Neuronal stem cell (in vitro differentiated cells): ENCODE measurements at regions not wholly inside any gene's neighbourhood (a gene's known extent, or its start where the extent isn't known, plus 50 kb on each side); places are given as distances from the start of the nearest gene placed in this dataset.

Experiments used
- DNase-seq: peaks from one replicate; pipeline ENCODE4 v3.0.0-alpha.2; 2013; ENCODE audit warnings: low spot score
- H2AFZ ChIP-seq: one replicate; pipeline ENCODE4 v1.6.1; 2013; ENCODE audit warnings: mild to moderate bottlenecking, low read length, inconsistent platforms
- H2AK5ac ChIP-seq: 2 replicates; pipeline ENCODE4 v1.6.1; 2013; ENCODE audit warnings: low read depth, mild to moderate bottlenecking, inconsistent platforms, low read length, moderate library complexity, mixed read lengths
- H2BK120ac ChIP-seq: 2 replicates; pipeline ENCODE4 v1.6.1; 2013; ENCODE audit warnings: low read depth, mild to moderate bottlenecking, inconsistent platforms, low read length, moderate library complexity, mixed read lengths
- H2BK12ac ChIP-seq: one replicate; pipeline ENCODE4 v1.6.1; 2013; ENCODE audit warnings: low read length, inconsistent platforms
- H2BK15ac ChIP-seq: 2 replicates; pipeline ENCODE4 v1.6.1; 2013; ENCODE audit warnings: mild to moderate bottlenecking, low read length, inconsistent platforms, mixed read lengths
- H2BK5ac ChIP-seq: one replicate; pipeline ENCODE4 v1.6.1; 2013; ENCODE audit warnings: inconsistent platforms, mild to moderate bottlenecking, low read length, moderate library complexity
- H3K14ac ChIP-seq: one replicate; pipeline ENCODE4 v1.6.1; 2013; ENCODE audit warnings: low read length, inconsistent platforms
- H3K18ac ChIP-seq: 2 replicates; pipeline ENCODE4 v1.6.1; 2013; ENCODE audit warnings: low read length, inconsistent platforms
- H3K23ac ChIP-seq: 2 replicates; pipeline ENCODE4 v1.6.1; 2013; ENCODE audit warnings: low read depth, mild to moderate bottlenecking, mixed read lengths, low read length, inconsistent platforms; ENCODE audit not compliant: poor library complexity
- H3K27ac ChIP-seq: replicated peaks from 3 replicates; pipeline ENCODE4 v1.5.1; 2013; ENCODE audit warnings: low read length, inconsistent platforms
- H3K27me3 ChIP-seq, 3 experiments: 2 replicates each; pipeline ENCODE4 v1.6.1; 2013; ENCODE audit warnings: low read length in 3 of 3, mild to moderate bottlenecking in 2 of 3, inconsistent platforms in 1 of 3, low read depth in 1 of 3, mixed read lengths in 1 of 3, moderate library complexity in 1 of 3; ENCODE audit not compliant: control insufficient read depth in 3 of 3, insufficient read depth in 3 of 3
- H3K36me3 ChIP-seq, 2 donors: replicated peaks in 1 of 2; 2 replicates each; pipeline ENCODE4 v1.6.1; 2013; ENCODE audit warnings: low read length in 2 of 2; ENCODE audit not compliant: control insufficient read depth in 2 of 2, insufficient read depth in 2 of 2
- H3K4ac ChIP-seq: 2 replicates; pipeline ENCODE4 v1.6.1; 2013; ENCODE audit warnings: inconsistent platforms, mild to moderate bottlenecking, low read length, moderate library complexity
- H3K4me1 ChIP-seq, 2 donors: 1 replicate in 1 of 2; 2 replicates in 1 of 2; pipeline ENCODE4 v1.6.1; 2013; ENCODE audit warnings: low read length in 2 of 2, low read depth in 1 of 2; ENCODE audit not compliant: control insufficient read depth in 2 of 2, insufficient read depth in 1 of 2
- H3K4me2 ChIP-seq: one replicate; pipeline ENCODE4 v1.6.1; 2013; ENCODE audit warnings: mild to moderate bottlenecking, low read length, inconsistent platforms; ENCODE audit not compliant: insufficient read depth, poor library complexity, severe bottlenecking
- H3K4me3 ChIP-seq, 2 donors: 2 replicates each; pipeline ENCODE4 v1.5.1; 2013; ENCODE audit warnings: low read length in 2 of 2, mild to moderate bottlenecking in 2 of 2, inconsistent platforms in 1 of 2, moderate library complexity in 1 of 2
- H3K79me1 ChIP-seq: one replicate; pipeline ENCODE4 v1.6.1; 2013; ENCODE audit warnings: low read depth, mild to moderate bottlenecking, inconsistent platforms, low read length, moderate library complexity
- H3K9ac ChIP-seq: one replicate; pipeline ENCODE4 v1.6.1; 2013; ENCODE audit warnings: mild to moderate bottlenecking, low read depth, low read length, inconsistent platforms; ENCODE audit not compliant: poor library complexity
- H3K9me3 ChIP-seq, 2 donors: replicated peaks in 1 of 2; 2 replicates each; pipeline versions ENCODE3 to v1.6.1; 2013; ENCODE audit warnings: low read length in 2 of 2, mild to moderate bottlenecking in 2 of 2, inconsistent platforms in 1 of 2, low read depth in 1 of 2, mixed read lengths in 1 of 2, moderate library complexity in 1 of 2; ENCODE audit not compliant: control insufficient read depth in 2 of 2, insufficient read depth in 1 of 2
- H4K8ac ChIP-seq: one replicate; pipeline ENCODE4 v1.6.1; 2013; ENCODE audit warnings: low read depth, mild to moderate bottlenecking, inconsistent platforms, low read length, moderate library complexity
- H4K91ac ChIP-seq: one replicate; pipeline ENCODE4 v1.6.1; 2013; ENCODE audit warnings: low read length, low read depth, mild to moderate bottlenecking, inconsistent platforms; ENCODE audit not compliant: poor library complexity
- WGBS, 2 donors: extraction: QIAGEN DNeasy Blood & Tissue Kit; methylation state at CpG; one replicate each; pipeline ENCODE4 v1.1.7; 2013; ENCODE audit warnings: missing lambda C conversion rate in 2 of 2, mixed read lengths in 1 of 2; ENCODE audit not compliant: insufficient read length in 2 of 2, insufficient replicate concordance in 1 of 2; ENCODE audit errors: extremely low coverage in 2 of 2; 5-methylcytosine and 5-hydroxymethylcytosine counted together

DNA sequence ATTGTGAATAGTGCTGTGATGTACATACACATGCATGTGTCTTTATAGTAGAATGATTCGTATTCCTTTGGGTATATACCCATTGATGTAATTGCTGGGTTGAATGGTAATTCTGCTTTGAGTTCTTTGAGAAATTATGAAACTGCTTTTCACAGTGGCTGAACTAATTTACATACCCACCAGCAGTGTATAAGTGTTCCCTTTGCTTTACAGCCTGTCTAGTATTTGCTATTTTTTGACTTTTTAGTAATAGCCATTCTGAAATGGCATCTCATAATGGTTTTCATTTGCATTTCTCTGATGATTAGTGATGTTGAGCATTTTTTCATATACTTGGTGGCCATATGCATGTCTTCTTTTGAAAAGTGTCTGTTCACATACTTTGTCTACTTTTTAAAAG, 54.5 kb upstream of the FAM78B start:
- no CpG with 5 or more reads among the region's 1 CpG for WGBS, 2 donors
- H2AK5ac ChIP-seq = no peak overlapping the region
- no peaks in the 10 kb centered on the region for H3K36me3 ChIP-seq
- H2BK15ac ChIP-seq = no peak overlapping the region
- H3K27me3 ChIP-seq = no peaks in the 10 kb centered on the region
- no peak overlapping the region for H3K27ac ChIP-seq
- H2AFZ ChIP-seq = no peak overlapping the region
- no peak overlapping the region for H3K18ac ChIP-seq
- H3K4ac ChIP-seq = no peak overlapping the region
- no peaks in the 10 kb centered on the region for H3K9me3 ChIP-seq
- no peak overlapping the region for H3K4me2 ChIP-seq
- H3K14ac ChIP-seq = no peak overlapping the region
- no peak overlapping the region for H2BK5ac ChIP-seq
- H4K8ac ChIP-seq = no peak overlapping the region
- no peaks in the 10 kb centered on the region for H3K79me1 ChIP-seq
- no peak for DNase-seq
- no peak overlapping the region for H2BK120ac ChIP-seq
- H3K4me3 ChIP-seq = no peak overlapping the region
- no peak overlapping the region for H3K23ac ChIP-seq
- no peaks in the 10 kb centered on the region for H3K4me1 ChIP-seq
- no peak overlapping the region for H2BK12ac ChIP-seq
- no peak overlapping the region for H4K91ac ChIP-seq
- no peak overlapping the region for H3K9ac ChIP-seq

DNA sequence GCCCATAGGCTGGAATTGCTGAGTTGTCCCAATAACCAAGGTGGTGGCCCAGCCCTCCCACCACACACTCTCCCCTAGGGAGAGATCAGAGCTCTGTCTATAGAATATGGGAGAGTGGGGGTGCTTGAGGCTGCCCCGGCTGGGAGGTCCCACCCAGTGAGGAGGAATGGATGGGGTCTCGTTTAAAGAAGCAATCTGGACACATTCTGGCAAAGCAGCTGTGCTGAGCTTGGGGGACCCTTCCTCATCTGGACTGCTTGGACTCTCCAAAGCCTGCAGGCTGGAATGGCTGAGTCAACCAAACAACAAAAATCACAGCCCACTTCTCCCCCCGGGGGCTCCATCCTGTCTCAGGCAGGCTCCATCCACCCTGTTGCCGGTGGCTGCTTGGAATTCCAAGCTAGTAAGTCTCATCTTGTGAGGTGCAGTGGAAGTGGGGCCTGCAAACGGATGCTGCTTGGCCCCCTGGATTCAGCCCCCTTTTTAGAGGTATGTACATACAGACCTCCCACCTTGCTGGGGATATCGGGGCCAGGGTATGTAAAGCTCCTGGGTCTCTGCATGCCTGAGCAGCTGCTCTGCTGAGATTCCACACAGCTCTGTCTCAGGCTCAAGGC, 67.1 kb upstream of the FAM78B start:
- DNase-seq = no peak

DNA sequence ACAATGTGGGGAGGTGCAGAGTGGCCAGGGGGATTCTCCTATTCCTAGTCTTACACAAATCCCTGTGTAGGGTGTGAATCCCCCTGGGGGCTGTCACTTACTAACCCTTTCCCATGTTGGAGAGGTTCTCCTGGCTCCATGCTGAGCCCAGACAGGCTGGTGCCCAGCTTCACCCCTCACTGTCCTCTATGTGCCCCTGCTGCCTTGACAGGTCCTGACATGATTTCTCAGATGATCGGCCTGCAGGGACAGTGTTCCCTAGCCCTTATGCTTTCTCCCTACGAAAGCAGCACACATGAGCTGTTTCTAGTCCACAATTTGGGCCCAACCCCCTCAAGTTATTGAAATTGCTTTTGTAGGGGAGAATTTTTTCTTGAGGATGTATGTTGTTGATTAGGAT, 68.9 kb upstream of the FAM78B start:
- Histone ChIP-seq H2AFZ (no peak overlapping the region), H2BK15ac (no peak overlapping the region), H3K36me3 (no peaks in the 10 kb centered on the region), H3K4me3 (no peak overlapping the region), H3K27me3 (no peaks in the 10 kb centered on the region), H3K27ac (no peak overlapping the region), H3K9ac (no peak overlapping the region), H4K8ac (no peak overlapping the region), H3K79me1 (no peaks in the 10 kb centered on the region), H2BK120ac (no peak overlapping the region), H3K18ac (no peak overlapping the region), H2BK12ac (no peak overlapping the region), H2AK5ac (no peak overlapping the region), H3K23ac (no peak overlapping the region), H4K91ac (no peak overlapping the region), H3K14ac (no peak overlapping the region), H3K4me2 (no peak overlapping the region), H3K4ac (no peak overlapping the region), H3K4me1 (no peaks in the 10 kb centered on the region), H3K9me3 (peaks cover 0 to 2% of the 10 kb centered on the region in 2 donors), H2BK5ac (no peak overlapping the region)
- no CpG with 5 or more reads among the region's 2 CpGs for WGBS, 2 donors
- no peak for DNase-seq

More for the DNA sequence above, 67.1 kb upstream of the FAM78B start:
- Histone ChIP-seq H3K27me3 (no peaks in the 10 kb centered on the region), H3K79me1 (no peaks in the 10 kb centered on the region), H3K4me1 (no peaks in the 10 kb centered on the region), H3K4ac (no peak overlapping the region), H2BK12ac (no peak overlapping the region), H3K9ac (no peak overlapping the region), H4K8ac (no peak overlapping the region), H2BK15ac (no peak overlapping the region), H2AFZ (no peak overlapping the region), H3K4me3 (no peak overlapping the region), H2AK5ac (no peak overlapping the region), H2BK120ac (no peak overlapping the region), H4K91ac (no peak overlapping the region), H3K14ac (no peak overlapping the region), H3K18ac (peak overlapping the region; percentile 16), H3K4me2 (no peak overlapping the region), H3K9me3 (peaks cover 0 to 2% of the 10 kb centered on the region in 2 donors), H2BK5ac (no peak overlapping the region), H3K27ac (no peak overlapping the region), H3K36me3 (no peaks in the 10 kb centered on the region), H3K23ac (no peak overlapping the region)
- WGBS, 2 donors = no CpG with 5 or more reads among the region's 6 CpGs

DNA sequence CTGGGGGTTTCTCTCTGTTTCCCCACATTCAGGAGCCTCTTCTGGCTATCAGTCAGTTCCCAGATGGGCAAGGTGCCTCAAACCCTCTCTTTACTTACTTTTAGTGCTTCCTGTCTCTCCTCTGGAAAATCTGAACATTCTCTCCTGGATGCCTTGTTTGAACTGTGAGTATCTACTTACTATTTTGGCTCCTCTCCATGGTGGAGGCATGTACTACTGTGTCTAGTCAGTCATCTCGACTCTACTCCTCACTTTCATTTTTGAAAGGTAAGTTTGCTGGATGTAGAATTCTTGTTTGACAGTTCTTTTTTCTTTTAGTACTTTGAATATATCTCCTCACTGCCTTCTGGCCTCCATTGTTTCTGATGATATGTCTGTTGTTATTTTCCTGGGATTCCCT, 70.9 kb upstream of the FAM78B start:
- no peak overlapping the region for H2BK15ac ChIP-seq
- H3K79me1 ChIP-seq = no peaks in the 10 kb centered on the region
- no peak overlapping the region for H4K91ac ChIP-seq
- H3K27me3 ChIP-seq = no peaks in the 10 kb centered on the region
- no peak overlapping the region for H2AK5ac ChIP-seq
- DNase-seq = no peak
- peaks cover 0 to 2% of the 10 kb centered on the region in 2 donors for H3K9me3 ChIP-seq
- no peak overlapping the region for H3K14ac ChIP-seq
- no peak overlapping the region for H3K4me3 ChIP-seq
- H3K4me1 ChIP-seq = no peaks in the 10 kb centered on the region
- H2BK12ac ChIP-seq = no peak overlapping the region
- no peak overlapping the region for H3K23ac ChIP-seq
- H3K4ac ChIP-seq = no peak overlapping the region
- H3K18ac ChIP-seq = no peak overlapping the region
- no peak overlapping the region for H3K27ac ChIP-seq
- H3K36me3 ChIP-seq = no peaks in the 10 kb centered on the region
- H4K8ac ChIP-seq = no peak overlapping the region
- no CpG with 5 or more reads among the region's 1 CpG for WGBS, 2 donors
- H3K4me2 ChIP-seq = no peak overlapping the region
- H2BK5ac ChIP-seq = no peak overlapping the region
- no peak overlapping the region for H3K9ac ChIP-seq
- no peak overlapping the region for H2AFZ ChIP-seq
- H2BK120ac ChIP-seq = no peak overlapping the region
